A549 (cell line): ENCODE measurements at regions not wholly inside any gene's neighbourhood (a gene's known extent, or its start where the extent isn't known, plus 50 kb on each side); places are given as distances from the start of the nearest gene placed in this dataset.

Experiments
- ATAC-seq, 2 experiments: fragments of 200-7000 bp in 1 of 2; fragments of >200 bp in 1 of 2; cut with Nextera tagmentation in 1 of 2; cut with Tn5 transposase in 1 of 2; 3 replicates each; pipeline versions ENCODE4 v1.8.0 to v1.9.1; 2018 to 2020; ENCODE audit warnings: mild to moderate bottlenecking in 1 of 2, moderate library complexity in 1 of 2
- CTCF ChIA-PET: fragments of 300-600 bp; sonication (Branson Sonifier 250); formaldehyde crosslinking; extraction: SDS; loops from one replicate; lab custom pipeline; 2021; ENCODE audit warnings: antibody characterized with exemption, inconsistent platforms; lab: Yijun Ruan, JAX
- POLR2A ChIA-PET: fragments of 350-600 bp; formaldehyde crosslinking; extraction: SDS; loops from one replicate; lab custom pipeline; 2021; ENCODE audit warnings: antibody characterized with exemption, inconsistent platforms; lab: Yijun Ruan, JAX
- DNase-seq, 2 experiments: peaks; one replicate each; pipeline versions ENCODE4 v3.0.0 to v3.0.0-alpha.2; 2011 to 2016; ENCODE audit warnings: low read depth in 1 of 2, low spot score in 1 of 2
- FAIRE-seq: peaks from 2 replicates; lab custom pipeline; 2011; peaks lifted over from hg19 to GRCh38; lab: Jason Lieb, UNC
- H3K27ac ChIP-seq, 2 experiments: fragments of >200 bp; sonication (Bioruptor Twin); formaldehyde crosslinking; 3 replicates each; pipeline ENCODE4 v1.5.1; 2016 to 2017
- H3K4me1 ChIP-seq: fragments of >200 bp; sonication (Bioruptor Twin); formaldehyde crosslinking; 3 replicates; pipeline ENCODE4 v1.6.1; 2016
- H3K4me2 ChIP-seq: fragments of >200 bp; sonication (Bioruptor Twin); formaldehyde crosslinking; 3 replicates; pipeline ENCODE4 v1.6.1; 2016
- H3K4me3 ChIP-seq: fragments of >200 bp; sonication (Bioruptor Twin); formaldehyde crosslinking; 3 replicates; pipeline ENCODE4 v1.5.1; 2016
- H3K9me3 ChIP-seq: fragments of >200 bp; sonication (Bioruptor Twin); formaldehyde crosslinking; 3 replicates; pipeline ENCODE4 v1.6.1; 2016
- BCL3 ChIP-seq: fragments of >200 bp; sonication (Bioruptor Twin); formaldehyde crosslinking; IDR thresholded peaks from 3 replicates; pipeline ENCODE4 v1.6.1; 2016
- CBX2 ChIP-seq: fragments of 200-600 bp; sonication (generic); IDR thresholded peaks from 2 replicates; pipeline ENCODE4 v1.6.1; 2016; ENCODE audit warnings: low read depth, mild to moderate bottlenecking, borderline replicate concordance
- CEBPB ChIP-seq, 2 experiments: fragments of >200 bp in 1 of 2; sonication (Bioruptor Twin) in 1 of 2; formaldehyde crosslinking in 1 of 2; IDR thresholded peaks; 2 replicates each; pipeline ENCODE4 v1.6.1; 2012 to 2016
- CHD2 ChIP-seq: fragments of 150-350 bp; IDR thresholded peaks from 2 replicates; pipeline ENCODE4 v1.6.1; 2014; ENCODE audit warnings: low read length; ENCODE audit not compliant: partially characterized antibody
- CHD4 ChIP-seq: fragments of 200-600 bp; sonication (generic); IDR thresholded peaks from 2 replicates; pipeline ENCODE4 v1.6.1; 2016; ENCODE audit warnings: antibody characterized with exemption, mild to moderate bottlenecking, borderline replicate concordance
- EHMT2 ChIP-seq: fragments of 200-600 bp; sonication (generic); IDR thresholded peaks from 2 replicates; pipeline ENCODE4 v1.6.1; 2016; ENCODE audit warnings: antibody characterized with exemption, low read depth, mild to moderate bottlenecking, moderate library complexity
- EP300 ChIP-seq, 2 experiments: fragments of >200 bp; sonication (Bioruptor Twin); formaldehyde crosslinking; IDR thresholded peaks; 2 replicates in 1 of 2; 3 replicates in 1 of 2; pipeline ENCODE4 v1.6.1; 2016 to 2017
- ESRRA ChIP-seq: fragments of 150-350 bp; IDR thresholded peaks from 2 replicates; pipeline ENCODE4 v1.6.1; 2014; ENCODE audit warnings: mild to moderate bottlenecking, low read length, borderline replicate concordance
- FOSB ChIP-seq: fragments of 250-450 bp; sonication (Bioruptor Pico); IDR thresholded peaks from 2 replicates; pipeline ENCODE4 v1.5.0; 2020; ENCODE audit warnings: mild to moderate bottlenecking, moderate library complexity
- FOSL2 ChIP-seq, 2 experiments: fragments of 450-650 bp in 1 of 2; fragments of >200 bp in 1 of 2; sonication (Bioruptor Twin) in 1 of 2; formaldehyde crosslinking; IDR thresholded peaks; 2 replicates each; pipeline versions ENCODE4 v1.5.0 to v1.6.1; 2016 to 2020; ENCODE audit warnings: mild to moderate bottlenecking in 1 of 2, moderate library complexity in 1 of 2
- FOXS1 ChIP-seq: fragments of 250-450 bp; sonication (Bioruptor Pico); IDR thresholded peaks from 2 replicates; pipeline ENCODE4 v1.5.0; 2020; ENCODE audit warnings: mild to moderate bottlenecking, moderate library complexity
- GATA3 ChIP-seq: IDR thresholded peaks from 2 replicates; pipeline ENCODE4 v1.6.1; 2012; ENCODE audit warnings: borderline replicate concordance
- HDAC2 ChIP-seq: fragments of 200-600 bp; sonication (generic); IDR thresholded peaks from 2 replicates; pipeline ENCODE4 v1.6.1; 2016
- HMGXB4 ChIP-seq: fragments of 250-450 bp; sonication (Bioruptor Pico); IDR thresholded peaks from 2 replicates; pipeline ENCODE4 v1.5.0; 2021; ENCODE audit warnings: mild to moderate bottlenecking, moderate library complexity, borderline replicate concordance
- JUN ChIP-seq, 2 experiments: fragments of >200 bp; sonication (Bioruptor Twin); formaldehyde crosslinking; IDR thresholded peaks; 2 replicates in 1 of 2; 3 replicates in 1 of 2; pipeline ENCODE4 v1.6.1; 2016 to 2017
- KDM5A ChIP-seq: fragments of 200-600 bp; sonication (generic); IDR thresholded peaks from 2 replicates; pipeline ENCODE4 v1.6.1; 2016; ENCODE audit warnings: antibody characterized with exemption, mild to moderate bottlenecking
- MAFK ChIP-seq: fragments of 450-650 bp; IDR thresholded peaks from 2 replicates; pipeline ENCODE4 v1.6.1; 2014; ENCODE audit not compliant: partially characterized antibody
- MAZ ChIP-seq: fragments of 150-350 bp; IDR thresholded peaks from 2 replicates; pipeline ENCODE4 v1.6.1; 2014; ENCODE audit warnings: antibody characterized with exemption, low read depth, low read length, borderline replicate concordance
- MYC ChIP-seq: IDR thresholded peaks from 2 replicates; pipeline ENCODE4 v1.6.1; 2012; ENCODE audit warnings: mild to moderate bottlenecking, inconsistent platforms, low read length, improper control_type of control experiment, borderline replicate concordance
- POLR2AphosphoS2 ChIP-seq: conservative IDR thresholded peaks from 2 replicates; pipeline ENCODE4 v1.6.1; 2012; ENCODE audit warnings: low read length, improper control_type of control experiment, inconsistent platforms
- RAD21 ChIP-seq, 2 experiments: fragments of >200 bp in 1 of 2; sonication (Bioruptor Twin) in 1 of 2; formaldehyde crosslinking in 1 of 2; IDR thresholded peaks in 1 of 2; conservative IDR thresholded peaks in 1 of 2; 2 replicates in 1 of 2; 3 replicates in 1 of 2; pipeline ENCODE4 v1.6.1; 2012 to 2018; ENCODE audit warnings: inconsistent platforms in 1 of 2
- SMC3 ChIP-seq: fragments of >200 bp; sonication (Bioruptor Twin); formaldehyde crosslinking; IDR thresholded peaks from 3 replicates; pipeline ENCODE4 v1.6.1; 2018; ENCODE audit warnings: inconsistent platforms
- SREBF2 ChIP-seq: fragments of 450-650 bp; IDR thresholded peaks from 2 replicates; pipeline ENCODE4 v1.6.1; 2014; ENCODE audit warnings: mild to moderate bottlenecking, moderate library complexity
- TFCP2L1 ChIP-seq: fragments of 250-450 bp; sonication (Bioruptor Pico); IDR thresholded peaks from 2 replicates; pipeline ENCODE4 v1.5.0; 2021; ENCODE audit warnings: mild to moderate bottlenecking
- WGBS: methylation state at CpG from one replicate; pipeline ENCODE4 v1.1.6; 2017; ENCODE audit errors: missing lambda C conversion rate; 5-methylcytosine and 5-hydroxymethylcytosine counted together
- TF ChIP-seq, protein P1 (sequence below): fragments of >200 bp; sonication (Bioruptor Twin); formaldehyde crosslinking; IDR thresholded peaks from 3 replicates; pipeline ENCODE4 v1.5.1; 2016
- TF ChIP-seq, protein P2 (sequence below): fragments of 200-600 bp; sonication (generic); IDR thresholded peaks from 2 replicates; pipeline ENCODE4 v1.6.1; 2016; ENCODE audit warnings: antibody characterized with exemption, mild to moderate bottlenecking, moderate library complexity
- TF ChIP-seq, protein P3 (sequence below): fragments of 150-350 bp; IDR thresholded peaks from 2 replicates; pipeline ENCODE4 v1.6.1; 2014; ENCODE audit warnings: low read depth, mild to moderate bottlenecking, low read length
- TF ChIP-seq, protein P4 (sequence below): fragments of 250-450 bp; sonication (Bioruptor Pico); IDR thresholded peaks from 2 replicates; pipeline ENCODE4 v1.5.0; 2020; ENCODE audit warnings: low read depth, mild to moderate bottlenecking, moderate library complexity

- Histone ChIP-seq H3K4me2 (no peak overlapping the region), H3K9me3 (no peaks in the 10 kb centered on the region), H3K4me3 (no peak overlapping the region), H3K4me1 (no peaks in the 10 kb centered on the region), H3K27ac (no peak overlapping the region)
- CTCF ChIA-PET: no interaction called here
- ATAC-seq: no peak
- TF ChIP-seq SMC3 (no peak), FOSB (CRISPR knock-in tag) (no peak), MYC (no peak), CBX2 (no peak), BCL3 (no peak), CEBPB (IDR thresholded peaks at IDR 0.05) (no peak), KDM5A (no peak), FOXS1 (CRISPR knock-in tag) (no peak), SREBF2 (no peak), FOSL2 (IDR thresholded peaks at IDR 0.05) (no peak), FOSL2 (CRISPR knock-in tag; IDR thresholded peaks at IDR 0.05) (no peak), RAD21 (conservative IDR thresholded peaks at IDR 0.05 in 1 of 2, IDR thresholded peaks at IDR 0.05 in 1 of 2) (no peak), JUN (IDR thresholded peaks at IDR 0.05) (no peak)
- 2% methylated on average over 2 of the region's 2 CpGs for WGBS
- FAIRE-seq: no peak
- POLR2A ChIA-PET: no interaction called here
- no peak for DNase-seq
Observed at GRCh38 chr1:220430586-220430985, 97.3 kb upstream of the MARK1 start.

DNA sequence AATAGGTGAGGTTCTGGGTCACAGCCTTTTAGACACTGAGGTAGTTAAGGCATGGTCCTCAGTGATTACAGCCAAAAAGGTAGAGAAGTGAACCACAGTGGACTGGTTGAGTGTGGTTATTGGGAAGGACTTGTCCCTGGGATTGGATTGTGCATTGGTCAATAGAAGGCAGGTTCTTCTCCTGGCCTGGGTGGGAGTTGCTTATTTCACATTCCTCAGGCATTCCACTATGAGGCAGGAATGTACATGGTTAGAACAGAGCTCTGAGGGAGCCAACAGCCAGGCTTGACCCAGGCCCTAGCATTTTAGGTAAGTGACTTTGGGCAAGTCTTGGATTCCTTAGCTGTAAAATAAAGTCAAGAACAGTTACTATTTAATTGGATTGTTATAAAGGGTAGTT lies 97.9 kb upstream of the MARK1 start:
- ChIA-PET CTCF (no interaction called here), POLR2A (no interaction called here)
- no peak for FAIRE-seq
- Histone ChIP-seq H3K27ac (no peak overlapping the region), H3K4me3 (no peak overlapping the region), H3K9me3 (no peaks in the 10 kb centered on the region), H3K4me2 (no peak overlapping the region), H3K4me1 (no peaks in the 10 kb centered on the region)
- no peak for ATAC-seq
- no peak for DNase-seq
- no peak for TF ChIP-seq ESRRA
- no peak for TF ChIP-seq FOXS1 (CRISPR knock-in tag)
- no peak for TF ChIP-seq POLR2AphosphoS2
- no peak for TF ChIP-seq GATA3
- TF ChIP-seq EHMT2: no peak
- TF ChIP-seq, protein P1, sequence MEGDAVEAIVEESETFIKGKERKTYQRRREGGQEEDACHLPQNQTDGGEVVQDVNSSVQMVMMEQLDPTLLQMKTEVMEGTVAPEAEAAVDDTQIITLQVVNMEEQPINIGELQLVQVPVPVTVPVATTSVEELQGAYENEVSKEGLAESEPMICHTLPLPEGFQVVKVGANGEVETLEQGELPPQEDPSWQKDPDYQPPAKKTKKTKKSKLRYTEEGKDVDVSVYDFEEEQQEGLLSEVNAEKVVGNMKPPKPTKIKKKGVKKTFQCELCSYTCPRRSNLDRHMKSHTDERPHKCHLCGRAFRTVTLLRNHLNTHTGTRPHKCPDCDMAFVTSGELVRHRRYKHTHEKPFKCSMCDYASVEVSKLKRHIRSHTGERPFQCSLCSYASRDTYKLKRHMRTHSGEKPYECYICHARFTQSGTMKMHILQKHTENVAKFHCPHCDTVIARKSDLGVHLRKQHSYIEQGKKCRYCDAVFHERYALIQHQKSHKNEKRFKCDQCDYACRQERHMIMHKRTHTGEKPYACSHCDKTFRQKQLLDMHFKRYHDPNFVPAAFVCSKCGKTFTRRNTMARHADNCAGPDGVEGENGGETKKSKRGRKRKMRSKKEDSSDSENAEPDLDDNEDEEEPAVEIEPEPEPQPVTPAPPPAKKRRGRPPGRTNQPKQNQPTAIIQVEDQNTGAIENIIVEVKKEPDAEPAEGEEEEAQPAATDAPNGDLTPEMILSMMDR: no peak
- TF ChIP-seq HDAC2: no peak
- TF ChIP-seq CBX2: no peak
- TF ChIP-seq, protein P2, sequence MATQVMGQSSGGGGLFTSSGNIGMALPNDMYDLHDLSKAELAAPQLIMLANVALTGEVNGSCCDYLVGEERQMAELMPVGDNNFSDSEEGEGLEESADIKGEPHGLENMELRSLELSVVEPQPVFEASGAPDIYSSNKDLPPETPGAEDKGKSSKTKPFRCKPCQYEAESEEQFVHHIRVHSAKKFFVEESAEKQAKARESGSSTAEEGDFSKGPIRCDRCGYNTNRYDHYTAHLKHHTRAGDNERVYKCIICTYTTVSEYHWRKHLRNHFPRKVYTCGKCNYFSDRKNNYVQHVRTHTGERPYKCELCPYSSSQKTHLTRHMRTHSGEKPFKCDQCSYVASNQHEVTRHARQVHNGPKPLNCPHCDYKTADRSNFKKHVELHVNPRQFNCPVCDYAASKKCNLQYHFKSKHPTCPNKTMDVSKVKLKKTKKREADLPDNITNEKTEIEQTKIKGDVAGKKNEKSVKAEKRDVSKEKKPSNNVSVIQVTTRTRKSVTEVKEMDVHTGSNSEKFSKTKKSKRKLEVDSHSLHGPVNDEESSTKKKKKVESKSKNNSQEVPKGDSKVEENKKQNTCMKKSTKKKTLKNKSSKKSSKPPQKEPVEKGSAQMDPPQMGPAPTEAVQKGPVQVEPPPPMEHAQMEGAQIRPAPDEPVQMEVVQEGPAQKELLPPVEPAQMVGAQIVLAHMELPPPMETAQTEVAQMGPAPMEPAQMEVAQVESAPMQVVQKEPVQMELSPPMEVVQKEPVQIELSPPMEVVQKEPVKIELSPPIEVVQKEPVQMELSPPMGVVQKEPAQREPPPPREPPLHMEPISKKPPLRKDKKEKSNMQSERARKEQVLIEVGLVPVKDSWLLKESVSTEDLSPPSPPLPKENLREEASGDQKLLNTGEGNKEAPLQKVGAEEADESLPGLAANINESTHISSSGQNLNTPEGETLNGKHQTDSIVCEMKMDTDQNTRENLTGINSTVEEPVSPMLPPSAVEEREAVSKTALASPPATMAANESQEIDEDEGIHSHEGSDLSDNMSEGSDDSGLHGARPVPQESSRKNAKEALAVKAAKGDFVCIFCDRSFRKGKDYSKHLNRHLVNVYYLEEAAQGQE: no peak
- no peak for TF ChIP-seq TFCP2L1 (CRISPR knock-in tag)
- TF ChIP-seq CHD2: no peak
- no peak for TF ChIP-seq EP300 (IDR thresholded peaks at IDR 0.05)
- TF ChIP-seq, protein P3, sequence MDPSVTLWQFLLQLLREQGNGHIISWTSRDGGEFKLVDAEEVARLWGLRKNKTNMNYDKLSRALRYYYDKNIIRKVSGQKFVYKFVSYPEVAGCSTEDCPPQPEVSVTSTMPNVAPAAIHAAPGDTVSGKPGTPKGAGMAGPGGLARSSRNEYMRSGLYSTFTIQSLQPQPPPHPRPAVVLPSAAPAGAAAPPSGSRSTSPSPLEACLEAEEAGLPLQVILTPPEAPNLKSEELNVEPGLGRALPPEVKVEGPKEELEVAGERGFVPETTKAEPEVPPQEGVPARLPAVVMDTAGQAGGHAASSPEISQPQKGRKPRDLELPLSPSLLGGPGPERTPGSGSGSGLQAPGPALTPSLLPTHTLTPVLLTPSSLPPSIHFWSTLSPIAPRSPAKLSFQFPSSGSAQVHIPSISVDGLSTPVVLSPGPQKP: no peak
- TF ChIP-seq, protein P4, sequence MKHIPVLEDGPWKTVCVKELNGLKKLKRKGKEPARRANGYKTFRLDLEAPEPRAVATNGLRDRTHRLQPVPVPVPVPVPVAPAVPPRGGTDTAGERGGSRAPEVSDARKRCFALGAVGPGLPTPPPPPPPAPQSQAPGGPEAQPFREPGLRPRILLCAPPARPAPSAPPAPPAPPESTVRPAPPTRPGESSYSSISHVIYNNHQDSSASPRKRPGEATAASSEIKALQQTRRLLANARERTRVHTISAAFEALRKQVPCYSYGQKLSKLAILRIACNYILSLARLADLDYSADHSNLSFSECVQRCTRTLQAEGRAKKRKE (CRISPR knock-in tag): no peak
- TF ChIP-seq MAFK: no peak
- no peak for TF ChIP-seq MAZ
- no peak for TF ChIP-seq CHD4
- TF ChIP-seq HMGXB4 (CRISPR knock-in tag): no peak
